ENCODE measurements at regions not wholly inside any gene's neighbourhood (a gene's known extent, or its start where the extent isn't known, plus 50 kb on each side); places are given as distances from the start of the nearest gene placed in this dataset.

DNA sequence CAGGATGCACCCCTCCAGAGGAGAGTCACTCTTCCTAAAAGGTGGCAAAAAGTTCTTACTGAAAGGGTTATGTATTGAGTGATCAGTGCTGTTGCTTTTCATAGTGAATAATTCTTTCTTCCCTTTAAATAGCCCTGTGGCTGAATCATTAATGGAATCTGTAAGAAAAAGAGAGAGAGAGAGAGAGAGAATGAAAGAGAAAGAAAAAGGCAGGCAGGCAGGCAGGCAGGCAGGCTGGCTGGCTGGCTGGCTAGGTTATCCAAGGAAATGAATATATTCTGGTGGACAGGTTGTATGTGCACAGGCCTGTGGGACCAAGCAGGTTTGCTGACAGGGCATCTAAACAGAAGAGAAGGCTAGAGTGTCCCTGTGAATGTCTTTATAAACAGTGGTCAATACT is 100.5 kb downstream of the DLEU7 start:
- no peak for ATAC-seq
- no peak for TF ChIP-seq ZFP30 (CRISPR knock-in tag; IDR thresholded peaks at IDR 0.05)
- TF ChIP-seq ZNF8 (CRISPR knock-in tag; IDR thresholded peaks at IDR 0.05): no peak
- no peak for TF ChIP-seq TOX (CRISPR knock-in tag; IDR thresholded peaks at IDR 0.05; ENCODE audit: borderline replicate concordance)
- TF ChIP-seq, protein P1, sequence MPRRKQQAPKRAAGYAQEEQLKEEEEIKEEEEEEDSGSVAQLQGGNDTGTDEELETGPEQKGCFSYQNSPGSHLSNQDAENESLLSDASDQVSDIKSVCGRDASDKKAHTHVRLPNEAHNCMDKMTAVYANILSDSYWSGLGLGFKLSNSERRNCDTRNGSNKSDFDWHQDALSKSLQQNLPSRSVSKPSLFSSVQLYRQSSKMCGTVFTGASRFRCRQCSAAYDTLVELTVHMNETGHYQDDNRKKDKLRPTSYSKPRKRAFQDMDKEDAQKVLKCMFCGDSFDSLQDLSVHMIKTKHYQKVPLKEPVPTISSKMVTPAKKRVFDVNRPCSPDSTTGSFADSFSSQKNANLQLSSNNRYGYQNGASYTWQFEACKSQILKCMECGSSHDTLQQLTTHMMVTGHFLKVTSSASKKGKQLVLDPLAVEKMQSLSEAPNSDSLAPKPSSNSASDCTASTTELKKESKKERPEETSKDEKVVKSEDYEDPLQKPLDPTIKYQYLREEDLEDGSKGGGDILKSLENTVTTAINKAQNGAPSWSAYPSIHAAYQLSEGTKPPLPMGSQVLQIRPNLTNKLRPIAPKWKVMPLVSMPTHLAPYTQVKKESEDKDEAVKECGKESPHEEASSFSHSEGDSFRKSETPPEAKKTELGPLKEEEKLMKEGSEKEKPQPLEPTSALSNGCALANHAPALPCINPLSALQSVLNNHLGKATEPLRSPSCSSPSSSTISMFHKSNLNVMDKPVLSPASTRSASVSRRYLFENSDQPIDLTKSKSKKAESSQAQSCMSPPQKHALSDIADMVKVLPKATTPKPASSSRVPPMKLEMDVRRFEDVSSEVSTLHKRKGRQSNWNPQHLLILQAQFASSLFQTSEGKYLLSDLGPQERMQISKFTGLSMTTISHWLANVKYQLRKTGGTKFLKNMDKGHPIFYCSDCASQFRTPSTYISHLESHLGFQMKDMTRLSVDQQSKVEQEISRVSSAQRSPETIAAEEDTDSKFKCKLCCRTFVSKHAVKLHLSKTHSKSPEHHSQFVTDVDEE (CRISPR knock-in tag; IDR thresholded peaks at IDR 0.05): no peak
- no peak for TF ChIP-seq ZNF70 (CRISPR knock-in tag; IDR thresholded peaks at IDR 0.05)
- no peak for TF ChIP-seq SNAI2 (CRISPR knock-in tag; IDR thresholded peaks at IDR 0.05)
- no peak for TF ChIP-seq TCF4 (CRISPR knock-in tag; IDR thresholded peaks at IDR 0.05; ENCODE audit: borderline replicate concordance)
- TF ChIP-seq ESRRG (CRISPR knock-in tag; IDR thresholded peaks at IDR 0.05): no peak
- no peak for TF ChIP-seq CSRNP3 (CRISPR knock-in tag; IDR thresholded peaks at IDR 0.05)
- TF ChIP-seq, protein P2, sequence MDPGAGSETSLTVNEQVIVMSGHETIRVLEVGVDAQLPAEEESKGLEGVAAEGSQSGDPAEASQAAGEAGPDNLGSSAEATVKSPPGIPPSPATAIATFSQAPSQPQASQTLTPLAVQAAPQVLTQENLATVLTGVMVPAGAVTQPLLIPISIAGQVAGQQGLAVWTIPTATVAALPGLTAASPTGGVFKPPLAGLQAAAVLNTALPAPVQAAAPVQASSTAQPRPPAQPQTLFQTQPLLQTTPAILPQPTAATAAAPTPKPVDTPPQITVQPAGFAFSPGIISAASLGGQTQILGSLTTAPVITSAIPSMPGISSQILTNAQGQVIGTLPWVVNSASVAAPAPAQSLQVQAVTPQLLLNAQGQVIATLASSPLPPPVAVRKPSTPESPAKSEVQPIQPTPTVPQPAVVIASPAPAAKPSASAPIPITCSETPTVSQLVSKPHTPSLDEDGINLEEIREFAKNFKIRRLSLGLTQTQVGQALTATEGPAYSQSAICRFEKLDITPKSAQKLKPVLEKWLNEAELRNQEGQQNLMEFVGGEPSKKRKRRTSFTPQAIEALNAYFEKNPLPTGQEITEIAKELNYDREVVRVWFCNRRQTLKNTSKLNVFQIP (CRISPR knock-in tag; IDR thresholded peaks at IDR 0.05; ENCODE audit: borderline replicate concordance, low read depth): no peak
- TF ChIP-seq PATZ1 (CRISPR knock-in tag; IDR thresholded peaks at IDR 0.05; ENCODE audit: borderline replicate concordance): no peak
- TF ChIP-seq RARB (CRISPR knock-in tag; IDR thresholded peaks at IDR 0.05): no peak
- no peak for TF ChIP-seq ZNF565 (CRISPR knock-in tag; conservative IDR thresholded peaks at IDR 0.05; ENCODE audit: low read depth)
- no peak for TF ChIP-seq ZFP3 (CRISPR knock-in tag; IDR thresholded peaks at IDR 0.05)
- no peak for TF ChIP-seq ISL1 (CRISPR knock-in tag; IDR thresholded peaks at IDR 0.05)
- TF ChIP-seq, protein P3, sequence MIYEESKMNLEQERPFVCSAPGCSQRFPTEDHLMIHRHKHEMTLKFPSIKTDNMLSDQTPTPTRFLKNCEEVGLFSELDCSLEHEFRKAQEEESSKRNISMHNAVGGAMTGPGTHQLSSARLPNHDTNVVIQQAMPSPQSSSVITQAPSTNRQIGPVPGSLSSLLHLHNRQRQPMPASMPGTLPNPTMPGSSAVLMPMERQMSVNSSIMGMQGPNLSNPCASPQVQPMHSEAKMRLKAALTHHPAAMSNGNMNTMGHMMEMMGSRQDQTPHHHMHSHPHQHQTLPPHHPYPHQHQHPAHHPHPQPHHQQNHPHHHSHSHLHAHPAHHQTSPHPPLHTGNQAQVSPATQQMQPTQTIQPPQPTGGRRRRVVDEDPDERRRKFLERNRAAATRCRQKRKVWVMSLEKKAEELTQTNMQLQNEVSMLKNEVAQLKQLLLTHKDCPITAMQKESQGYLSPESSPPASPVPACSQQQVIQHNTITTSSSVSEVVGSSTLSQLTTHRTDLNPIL (CRISPR knock-in tag; IDR thresholded peaks at IDR 0.05; ENCODE audit: low read depth): no peak
- TF ChIP-seq OSR1 (CRISPR knock-in tag; IDR thresholded peaks at IDR 0.05): no peak
- no peak for TF ChIP-seq PPARA (CRISPR knock-in tag; IDR thresholded peaks at IDR 0.05; ENCODE audit: borderline replicate concordance)
- TF ChIP-seq BACH2 (CRISPR knock-in tag; IDR thresholded peaks at IDR 0.05; ENCODE audit: borderline replicate concordance): no peak

DNA sequence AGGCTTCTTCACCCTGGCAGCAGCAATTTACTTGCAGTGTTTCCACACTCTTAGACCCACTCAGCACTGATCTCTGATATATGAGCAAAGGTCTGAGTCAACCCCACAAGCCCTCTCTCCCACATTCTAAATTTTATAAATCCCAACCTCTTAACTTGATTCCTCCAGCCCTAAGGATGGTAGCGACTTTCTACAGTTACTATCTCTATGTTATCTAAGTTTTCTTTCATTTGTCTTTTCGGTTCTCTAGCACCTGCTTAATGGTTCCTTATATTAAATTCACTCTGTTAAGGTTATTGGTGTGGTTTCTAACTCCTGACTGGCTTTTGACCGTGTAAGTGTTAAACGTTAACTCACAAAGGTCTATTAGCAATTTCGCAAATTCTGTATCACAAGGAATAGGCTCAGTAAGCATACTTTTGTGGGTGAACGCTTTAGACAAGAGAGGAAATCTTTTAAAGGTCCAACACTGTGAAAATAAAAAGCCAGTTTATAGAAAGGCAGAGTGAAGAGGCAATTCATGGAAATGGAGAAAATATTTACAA is 99.3 kb downstream of the DLEU7 start:
- ATAC-seq: no peak
- TF ChIP-seq GLIS3 (CRISPR knock-in tag; IDR thresholded peaks at IDR 0.05) (no peak), CSRNP3 (CRISPR knock-in tag; IDR thresholded peaks at IDR 0.05) (no peak), ZNF565 (CRISPR knock-in tag; conservative IDR thresholded peaks at IDR 0.05; ENCODE audit: low read depth) (no peak), ISL1 (CRISPR knock-in tag; IDR thresholded peaks at IDR 0.05) (no peak), TOX (CRISPR knock-in tag; IDR thresholded peaks at IDR 0.05; ENCODE audit: borderline replicate concordance) (no peak), ESRRG (CRISPR knock-in tag; IDR thresholded peaks at IDR 0.05) (no peak), SNAI2 (CRISPR knock-in tag; IDR thresholded peaks at IDR 0.05) (no peak), PATZ1 (CRISPR knock-in tag; IDR thresholded peaks at IDR 0.05; ENCODE audit: borderline replicate concordance) (no peak), TCF4 (CRISPR knock-in tag; IDR thresholded peaks at IDR 0.05; ENCODE audit: borderline replicate concordance) (no peak), ZC3H10 (CRISPR knock-in tag; IDR thresholded peaks at IDR 0.05) (no peak), RARB (CRISPR knock-in tag; IDR thresholded peaks at IDR 0.05) (no peak)
- TF ChIP-seq, protein P1 (CRISPR knock-in tag; IDR thresholded peaks at IDR 0.05): no peak
- TF ChIP-seq, protein P2 (CRISPR knock-in tag; IDR thresholded peaks at IDR 0.05; ENCODE audit: borderline replicate concordance, low read depth): no peak

All from SK-N-SH treated with all-trans-retinoic acid at 6 μM for 48 hours (cell line).